ENCODE measurements at regions not wholly inside any gene's neighbourhood (a gene's known extent, or its start where the extent isn't known, plus 50 kb on each side); places are given as distances from the start of the nearest gene placed in this dataset.
"Not testable (repeated sequence)": the region's sequence is repeated elsewhere in the genome, so short reads cannot be mapped to it uniquely, and the experiment has no call there.

- ATAC-seq, result no peak
These were observed 77.5 kb upstream of the CDK6 start for GRCh38 chr7:92913849-92914248.

DNA sequence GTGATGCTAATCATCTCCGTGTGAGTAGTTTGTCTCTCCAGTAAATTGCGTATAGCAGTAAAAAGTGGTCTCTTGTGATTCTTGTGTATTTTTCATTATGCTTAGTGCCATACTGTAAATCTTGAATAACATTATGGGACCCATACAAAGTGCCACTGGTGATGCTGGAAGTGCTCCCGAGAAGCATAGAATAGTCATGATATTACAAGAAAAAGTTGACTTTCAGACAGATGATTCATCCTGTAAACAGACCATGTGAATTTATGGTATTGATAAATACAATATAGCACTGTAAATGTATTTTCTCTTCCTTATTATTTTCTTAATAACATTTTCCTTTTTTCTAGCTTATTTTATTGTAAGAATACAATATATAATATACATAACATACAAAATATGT is 74.6 kb upstream of the CDK6 start:
- ATAC-seq, result no peak

- ATAC-seq, result no peak
These were observed 73.5 kb upstream of the CDK6 start for GRCh38 chr7:92909686-92910475.

DNA sequence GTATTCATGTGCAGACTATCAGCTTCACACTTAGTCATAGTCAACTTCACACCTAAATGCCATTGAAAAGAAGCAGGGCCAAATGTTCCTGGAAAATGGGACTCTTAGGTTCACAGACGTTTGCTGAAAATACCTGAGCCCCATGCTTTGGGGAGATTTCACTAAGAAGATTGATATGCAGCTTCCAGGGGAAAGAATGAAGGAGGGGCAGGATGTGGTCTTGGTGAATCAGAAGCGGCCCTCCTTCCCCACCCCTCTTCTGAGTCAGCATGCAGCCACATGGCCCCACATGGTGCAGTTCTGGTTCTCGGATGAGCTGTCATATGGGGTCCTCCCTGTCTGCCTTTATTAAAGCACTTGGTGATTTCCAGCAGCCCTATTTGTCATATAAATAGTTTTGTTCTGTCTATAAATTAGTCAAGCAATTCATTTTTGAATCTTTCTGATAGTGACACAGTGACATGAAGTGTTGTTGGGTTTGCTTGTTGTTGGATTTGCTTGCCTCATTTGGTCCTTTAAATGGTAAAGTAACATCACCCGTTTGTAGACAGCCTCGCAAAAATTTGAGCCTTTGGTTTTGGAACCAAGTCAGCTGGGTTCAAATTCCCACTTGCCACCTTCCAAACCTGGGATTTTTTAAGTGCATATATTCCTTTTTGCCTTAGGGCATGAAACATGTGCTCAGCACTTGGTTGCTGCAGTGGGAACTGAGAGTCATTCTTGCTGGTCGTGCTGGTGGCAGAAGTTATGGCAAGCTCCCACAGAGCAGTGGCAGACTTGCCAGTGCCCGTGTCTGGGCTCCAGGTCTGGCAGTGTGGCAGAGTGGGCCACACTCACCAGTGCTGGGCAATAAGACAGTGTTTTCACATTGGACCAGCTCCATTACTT is 68.1 kb upstream of the CDK6 start:
- peak; percentile 98 for ATAC-seq

GRCh38 chr7:92898798-92899197 is 62.4 kb upstream of the CDK6 start:
- ATAC-seq, result no peak

- ATAC-seq, result not testable (repeated sequence)
These were observed 58.5 kb upstream of the CDK6 start for GRCh38 chr7:92894857-92895256.

GRCh38 chr7:92889081-92889480 is 52.7 kb upstream of the CDK6 start:
- ATAC-seq, result no peak
